IMR-90 (cell line): ENCODE measurements at regions not wholly inside any gene's neighbourhood (a gene's known extent, or its start where the extent isn't known, plus 50 kb on each side); places are given as distances from the start of the nearest gene placed in this dataset.

Source experiments
- ATAC-seq: fragments of 200-7000 bp; cut with Tn5 transposase; 2 replicates; pipeline ENCODE4 v1.9.1; 2020; ENCODE audit warnings: low read depth, mild to moderate bottlenecking, moderate library complexity
- BruUV-seq: library from RNA; stranded (reverse); fragments of 400-500 nt; replicated peaks from 2 replicates; lab custom pipeline; 2021; lab: Mats Ljungman, UMichigan
- CTCF ChIA-PET: fragments of 300-600 bp; formaldehyde crosslinking; extraction: SDS; loops from one replicate; lab custom pipeline; 2021; ENCODE audit warnings: antibody characterized with exemption; lab: Yijun Ruan, JAX
- POLR2A ChIA-PET: fragments of 300-600 bp; sonication (Branson Sonifier 250); formaldehyde crosslinking; loops from one replicate; lab custom pipeline; 2022; ENCODE audit warnings: antibody characterized with exemption; ENCODE audit not compliant: unreplicated experiment; lab: Charles Lee
- DNase-seq: peaks from one replicate; pipeline ENCODE4 v3.0.0; 2013
- H2AFZ ChIP-seq: replicated peaks from 2 replicates; pipeline ENCODE3; 2013; ENCODE audit warnings: low read length, mild to moderate bottlenecking; ENCODE audit not compliant: poor library complexity
- H2AK5ac ChIP-seq: 2 replicates; pipeline ENCODE4 v1.6.1; 2013; ENCODE audit warnings: low read depth, low read length, inconsistent platforms
- H2AK9ac ChIP-seq: replicated peaks from 2 replicates; pipeline ENCODE3; 2013; ENCODE audit warnings: mild to moderate bottlenecking, low read depth, low read length, moderate library complexity; ENCODE audit not compliant: poor library complexity
- H2BK120ac ChIP-seq: 2 replicates; pipeline ENCODE4 v1.6.1; 2013; ENCODE audit warnings: low read depth, low read length, inconsistent platforms
- H2BK15ac ChIP-seq: 3 replicates; pipeline ENCODE4 v1.6.1; 2013; ENCODE audit warnings: low read depth, low read length, inconsistent platforms
- H2BK20ac ChIP-seq: 2 replicates; pipeline ENCODE4 v1.6.1; 2013; ENCODE audit warnings: low read depth, mild to moderate bottlenecking, inconsistent platforms, low read length, moderate library complexity
- H2BK5ac ChIP-seq: 2 replicates; pipeline ENCODE4 v1.6.1; 2013; ENCODE audit warnings: mild to moderate bottlenecking, low read depth, low read length, inconsistent platforms; ENCODE audit not compliant: poor library complexity, severe bottlenecking
- H3K14ac ChIP-seq: replicated peaks from 2 replicates; pipeline ENCODE4 v1.6.1; 2013; ENCODE audit warnings: low read depth, low read length, inconsistent platforms
- H3K18ac ChIP-seq: 2 replicates; pipeline ENCODE4 v1.6.1; 2013; ENCODE audit warnings: low read depth, low read length, control low read depth
- H3K23ac ChIP-seq: 2 replicates; pipeline ENCODE4 v1.6.1; 2013; ENCODE audit warnings: low read depth, low read length, inconsistent platforms
- H3K27ac ChIP-seq: 2 replicates; pipeline ENCODE4 v1.5.1; 2013; ENCODE audit warnings: mild to moderate bottlenecking, control low read depth, low read length; ENCODE audit not compliant: insufficient read depth
- H3K27me3 ChIP-seq: 2 replicates; pipeline ENCODE4 v1.6.1; 2013; ENCODE audit warnings: low read length; ENCODE audit not compliant: control insufficient read depth, insufficient read depth
- H3K36me3 ChIP-seq: 2 replicates; pipeline ENCODE4 v1.6.1; 2013; ENCODE audit warnings: low read length, mixed read lengths; ENCODE audit not compliant: control insufficient read depth, insufficient read depth
- H3K4ac ChIP-seq: 2 replicates; pipeline ENCODE4 v1.6.1; 2013; ENCODE audit warnings: low read depth, low read length, inconsistent platforms
- H3K4me1 ChIP-seq: 2 replicates; pipeline ENCODE4 v1.6.1; 2013; ENCODE audit warnings: low read length, mixed read lengths; ENCODE audit not compliant: control insufficient read depth, insufficient read depth
- H3K4me2 ChIP-seq: 2 replicates; pipeline ENCODE4 v1.6.1; 2013; ENCODE audit warnings: low read depth, mild to moderate bottlenecking, control low read depth, low read length, moderate library complexity
- H3K4me3 ChIP-seq: 2 replicates; pipeline ENCODE4 v1.5.1; 2013; ENCODE audit warnings: low read depth, mild to moderate bottlenecking, control low read depth, low read length, moderate library complexity; ENCODE audit not compliant: insufficient read depth
- H3K56ac ChIP-seq: 2 replicates; pipeline ENCODE4 v1.6.1; 2013; ENCODE audit warnings: low read length, inconsistent platforms; ENCODE audit not compliant: insufficient read depth; ENCODE audit errors: extremely low read depth
- H3K79me1 ChIP-seq, 2 experiments: 2 replicates each; pipeline ENCODE4 v1.6.1; 2013; ENCODE audit warnings: low read length in 2 of 2, inconsistent platforms in 1 of 2, low read depth in 1 of 2
- H3K9ac ChIP-seq: 2 replicates; pipeline ENCODE4 v1.6.1; 2013; ENCODE audit warnings: low read depth, low read length, control low read depth
- H3K9me1 ChIP-seq: 2 replicates; pipeline ENCODE4 v1.6.1; 2013; ENCODE audit warnings: low read length, inconsistent platforms; ENCODE audit not compliant: insufficient read depth
- H3K9me3 ChIP-seq: 2 replicates; pipeline ENCODE4 v1.6.1; 2013; ENCODE audit warnings: low read length; ENCODE audit not compliant: control insufficient read depth, insufficient read depth
- H4K20me1 ChIP-seq: 2 replicates; pipeline ENCODE4 v1.6.1; 2013; ENCODE audit warnings: low read length, inconsistent platforms; ENCODE audit not compliant: insufficient read depth
- H4K5ac ChIP-seq: 2 replicates; pipeline ENCODE4 v1.6.1; 2013; ENCODE audit warnings: mild to moderate bottlenecking, low read depth, low read length, control low read depth
- H4K8ac ChIP-seq, 2 experiments: 2 replicates each; pipeline ENCODE4 v1.6.1; 2013; ENCODE audit warnings: low read depth in 2 of 2, low read length in 2 of 2, control low read depth in 1 of 2, inconsistent platforms in 1 of 2
- H4K91ac ChIP-seq: 2 replicates; pipeline ENCODE4 v1.6.1; 2013; ENCODE audit warnings: low read depth, low read length, inconsistent platforms; ENCODE audit not compliant: insufficient read depth
- CEBPB ChIP-seq: IDR thresholded peaks from 2 replicates; pipeline ENCODE4 v1.6.1; 2012; ENCODE audit warnings: low read depth, low read length, improper control_type of control experiment
- MAFK ChIP-seq: IDR thresholded peaks from 2 replicates; pipeline ENCODE4 v1.6.1; 2012; ENCODE audit warnings: low read depth, low read length, improper control_type of control experiment
- RAD21 ChIP-seq: IDR thresholded peaks from 2 replicates; pipeline ENCODE4 v1.6.1; 2012; ENCODE audit warnings: low read length, improper control_type of control experiment
- SMC3 ChIP-seq: fragments of 150-350 bp; IDR thresholded peaks from 2 replicates; pipeline ENCODE4 v1.6.1; 2016; ENCODE audit warnings: low read depth, mild to moderate bottlenecking, antibody characterized with exemption, low read length, moderate library complexity
- WGBS, 2 experiments: methylation state at CpG; one replicate each; pipeline versions ENCODE4 v1.1.5 to v1.1.7; 2013; ENCODE audit warnings: missing lambda C conversion rate in 2 of 2; ENCODE audit not compliant: insufficient read length in 1 of 2; ENCODE audit errors: extremely low coverage in 2 of 2; 5-methylcytosine and 5-hydroxymethylcytosine counted together
- dilution Hi-C: fragments of 300-500 bp; cut with HindIII; formaldehyde crosslinking; loops from one replicate; pipeline ENCODE4 v1.14.3; 2018; ENCODE audit warnings: low sequenced_read_pairs; ENCODE audit not compliant: unreplicated experiment
- in situ Hi-C: fragments of 300-500 bp; cut with MboI; formaldehyde crosslinking; loops from 3 replicates; pipeline ENCODE4 v1.14.3; 2019; ENCODE audit warnings: low sequenced_read_pairs, inconsistent platforms, mixed read lengths
- intact Hi-C: fragments of 100-400 bp; cut with micrococcal nuclease; formaldehyde crosslinking; loops from 2 replicates; pipeline ENCODE4 v1.10.0; 2022
- TF ChIP-seq, protein P1 (sequence below): conservative IDR thresholded peaks from 2 replicates; pipeline ENCODE4 v1.5.1; 2012; ENCODE audit warnings: mild to moderate bottlenecking, low read depth, low read length, improper control_type of control experiment
- TF ChIP-seq, protein P2 (sequence below): fragments of 150-350 bp; IDR thresholded peaks from 2 replicates; pipeline ENCODE4 v1.6.1; 2016; ENCODE audit warnings: low read depth, mild to moderate bottlenecking, low read length, moderate library complexity, borderline replicate concordance

DNA sequence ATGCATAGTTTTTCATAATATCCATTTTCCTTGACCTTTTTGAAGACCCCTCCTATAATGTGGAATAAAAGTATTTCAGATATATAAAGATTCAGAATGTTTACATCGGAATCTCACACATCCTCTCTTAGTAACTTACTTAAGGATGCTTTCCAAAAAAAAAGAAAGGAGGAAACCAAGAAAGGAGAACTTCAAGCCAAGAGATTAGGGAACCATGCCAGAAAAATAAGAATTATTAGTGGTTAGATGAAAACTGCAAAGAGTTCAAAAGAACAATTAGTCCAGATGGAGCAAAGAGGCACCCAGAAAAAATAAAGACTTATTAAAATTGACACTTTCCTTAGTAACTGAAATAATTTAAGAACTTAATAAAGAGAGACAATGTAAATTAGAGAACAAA is 179.2 kb downstream of the DUSP6 start:
- H4K91ac ChIP-seq: no peak overlapping the region
- H3K9ac ChIP-seq: no peak overlapping the region
- no peak for DNase-seq
- H3K9me1 ChIP-seq: no peaks in the 10 kb centered on the region
- no peak overlapping the region for H3K23ac ChIP-seq
- H2BK5ac ChIP-seq: no peak overlapping the region
- POLR2A ChIA-PET: no interaction called here
- WGBS, 2 experiments: no CpG with 5 or more reads among the region's 1 CpG
- no peak overlapping the region for H2AK5ac ChIP-seq
- no peak overlapping the region for H3K4me3 ChIP-seq
- dilution Hi-C loops: no loop called here
- no peak overlapping the region for H3K4me2 ChIP-seq
- no peak overlapping the region for H2BK120ac ChIP-seq
- intact Hi-C loops: no loop called here
- no peak overlapping the region for H4K5ac ChIP-seq
- ATAC-seq: no peak
- TF ChIP-seq CEBPB: no peak
- no peak for TF ChIP-seq RAD21
- no peak for TF ChIP-seq MAFK
- TF ChIP-seq, protein P1, sequence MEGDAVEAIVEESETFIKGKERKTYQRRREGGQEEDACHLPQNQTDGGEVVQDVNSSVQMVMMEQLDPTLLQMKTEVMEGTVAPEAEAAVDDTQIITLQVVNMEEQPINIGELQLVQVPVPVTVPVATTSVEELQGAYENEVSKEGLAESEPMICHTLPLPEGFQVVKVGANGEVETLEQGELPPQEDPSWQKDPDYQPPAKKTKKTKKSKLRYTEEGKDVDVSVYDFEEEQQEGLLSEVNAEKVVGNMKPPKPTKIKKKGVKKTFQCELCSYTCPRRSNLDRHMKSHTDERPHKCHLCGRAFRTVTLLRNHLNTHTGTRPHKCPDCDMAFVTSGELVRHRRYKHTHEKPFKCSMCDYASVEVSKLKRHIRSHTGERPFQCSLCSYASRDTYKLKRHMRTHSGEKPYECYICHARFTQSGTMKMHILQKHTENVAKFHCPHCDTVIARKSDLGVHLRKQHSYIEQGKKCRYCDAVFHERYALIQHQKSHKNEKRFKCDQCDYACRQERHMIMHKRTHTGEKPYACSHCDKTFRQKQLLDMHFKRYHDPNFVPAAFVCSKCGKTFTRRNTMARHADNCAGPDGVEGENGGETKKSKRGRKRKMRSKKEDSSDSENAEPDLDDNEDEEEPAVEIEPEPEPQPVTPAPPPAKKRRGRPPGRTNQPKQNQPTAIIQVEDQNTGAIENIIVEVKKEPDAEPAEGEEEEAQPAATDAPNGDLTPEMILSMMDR: no peak
- TF ChIP-seq SMC3: no peak
- TF ChIP-seq, protein P2, sequence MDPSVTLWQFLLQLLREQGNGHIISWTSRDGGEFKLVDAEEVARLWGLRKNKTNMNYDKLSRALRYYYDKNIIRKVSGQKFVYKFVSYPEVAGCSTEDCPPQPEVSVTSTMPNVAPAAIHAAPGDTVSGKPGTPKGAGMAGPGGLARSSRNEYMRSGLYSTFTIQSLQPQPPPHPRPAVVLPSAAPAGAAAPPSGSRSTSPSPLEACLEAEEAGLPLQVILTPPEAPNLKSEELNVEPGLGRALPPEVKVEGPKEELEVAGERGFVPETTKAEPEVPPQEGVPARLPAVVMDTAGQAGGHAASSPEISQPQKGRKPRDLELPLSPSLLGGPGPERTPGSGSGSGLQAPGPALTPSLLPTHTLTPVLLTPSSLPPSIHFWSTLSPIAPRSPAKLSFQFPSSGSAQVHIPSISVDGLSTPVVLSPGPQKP: no peak
- H3K18ac ChIP-seq: no peak overlapping the region
- in situ Hi-C loops: no loop called here
- no peak overlapping the region for H4K8ac ChIP-seq
- no peak overlapping the region for H2AK9ac ChIP-seq
- no peak overlapping the region for H3K56ac ChIP-seq
- no peaks in the 10 kb centered on the region for H4K20me1 ChIP-seq
- no peak overlapping the region for H3K4ac ChIP-seq
- CTCF ChIA-PET: interaction anchor here (0.6 kb wide), 1 partner anchor 1159 kb away, joined by 3 read pairs; no protein-coding TSS in a partner anchor
- no peaks in the 10 kb centered on the region for H3K4me1 ChIP-seq
- H3K27me3 ChIP-seq: no peaks in the 10 kb centered on the region
- H3K79me1 ChIP-seq: no peaks in the 10 kb centered on the region
- H3K36me3 ChIP-seq: no peaks in the 10 kb centered on the region
- no peak overlapping the region for H3K27ac ChIP-seq
- no peak overlapping the region for H2BK15ac ChIP-seq
- no peak overlapping the region for H3K14ac ChIP-seq
- no TSS peak for BruUV-seq
- H3K9me3 ChIP-seq: peaks cover 3% of the 10 kb centered on the region; the same call in 1 of the 2 replicates
- no peak overlapping the region for H2AFZ ChIP-seq
- H2BK20ac ChIP-seq: no peak overlapping the region
